Hepatocyte (in vitro differentiated cells): ENCODE measurements at regions not wholly inside any gene's neighbourhood (a gene's known extent, or its start where the extent isn't known, plus 50 kb on each side); places are given as distances from the start of the nearest gene placed in this dataset.

ENCODE experiments used
- DNase-seq: peaks from one replicate; pipeline ENCODE4 v3.0.0-alpha.2; 2016; ENCODE audit warnings: low spot score
- H2AFZ ChIP-seq: fragments of 200-600 bp; sonication (generic); 2 replicates; pipeline ENCODE4 v1.6.0; 2016; ENCODE audit warnings: antibody characterized with exemption, mild to moderate bottlenecking
- H3K27ac ChIP-seq: fragments of 200-600 bp; sonication (generic); 2 replicates; pipeline ENCODE4 v1.5.1; 2016; ENCODE audit warnings: mild to moderate bottlenecking
- H3K27me3 ChIP-seq: fragments of 200-600 bp; sonication (generic); 2 replicates; pipeline ENCODE4 v1.6.1; 2016
- H3K36me3 ChIP-seq: fragments of 200-600 bp; sonication (generic); replicated peaks from 2 replicates; pipeline ENCODE4 v1.5.1; 2016; ENCODE audit warnings: low read depth; ENCODE audit not compliant: insufficient read depth
- H3K4me1 ChIP-seq: fragments of 200-600 bp; sonication (generic); 2 replicates; pipeline ENCODE4 v1.5.1; 2016; ENCODE audit warnings: mild to moderate bottlenecking, moderate library complexity; ENCODE audit not compliant: insufficient read depth
- H3K4me2 ChIP-seq: fragments of 200-600 bp; sonication (generic); 2 replicates; pipeline ENCODE4 v1.6.0; 2016
- H3K4me3 ChIP-seq: fragments of 200-600 bp; sonication (generic); 2 replicates; pipeline ENCODE4 v1.5.1; 2016; ENCODE audit warnings: mild to moderate bottlenecking
- H3K79me2 ChIP-seq: fragments of 200-600 bp; sonication (generic); 2 replicates; pipeline ENCODE4 v1.6.0; 2017; ENCODE audit warnings: mild to moderate bottlenecking
- H3K9me2 ChIP-seq: fragments of 200-600 bp; sonication (generic); replicated peaks from 2 replicates; pipeline ENCODE4 v1.6.0; 2017; ENCODE audit warnings: mild to moderate bottlenecking; ENCODE audit not compliant: insufficient read depth
- H3K9me3 ChIP-seq: fragments of 200-600 bp; sonication (generic); 2 replicates; pipeline ENCODE4 v1.5.1; 2016; ENCODE audit warnings: low read depth, mild to moderate bottlenecking
- H4K20me1 ChIP-seq: fragments of 200-600 bp; sonication (generic); 2 replicates; pipeline ENCODE4 v1.6.0; 2016; ENCODE audit warnings: mild to moderate bottlenecking; ENCODE audit not compliant: insufficient read depth, poor library complexity, severe bottlenecking
- CTCF ChIP-seq: fragments of 200-600 bp; sonication (generic); IDR thresholded peaks from 2 replicates; pipeline ENCODE4 v1.5.1; 2016; ENCODE audit warnings: antibody characterized with exemption, mild to moderate bottlenecking; ENCODE audit not compliant: poor library complexity
- EZH2 ChIP-seq: fragments of 200-600 bp; sonication (generic); IDR thresholded peaks from 2 replicates; pipeline ENCODE4 v1.6.1; 2016; ENCODE audit warnings: antibody characterized with exemption, mild to moderate bottlenecking, borderline replicate concordance
- EZH2phosphoT487 ChIP-seq: fragments of 200-600 bp; sonication (generic); IDR thresholded peaks from one replicate; pipeline ENCODE4 v1.6.1; 2018; ENCODE audit warnings: antibody characterized with exemption, mild to moderate bottlenecking, low read depth, moderate library complexity; ENCODE audit not compliant: unreplicated experiment, severe bottlenecking
- WGBS: methylation state at CpG from one replicate; pipeline ENCODE4 v1.1.6; 2016; ENCODE audit warnings: low lambda C conversion rate; ENCODE audit errors: missing lambda C conversion rate; 5-methylcytosine and 5-hydroxymethylcytosine counted together

DNA sequence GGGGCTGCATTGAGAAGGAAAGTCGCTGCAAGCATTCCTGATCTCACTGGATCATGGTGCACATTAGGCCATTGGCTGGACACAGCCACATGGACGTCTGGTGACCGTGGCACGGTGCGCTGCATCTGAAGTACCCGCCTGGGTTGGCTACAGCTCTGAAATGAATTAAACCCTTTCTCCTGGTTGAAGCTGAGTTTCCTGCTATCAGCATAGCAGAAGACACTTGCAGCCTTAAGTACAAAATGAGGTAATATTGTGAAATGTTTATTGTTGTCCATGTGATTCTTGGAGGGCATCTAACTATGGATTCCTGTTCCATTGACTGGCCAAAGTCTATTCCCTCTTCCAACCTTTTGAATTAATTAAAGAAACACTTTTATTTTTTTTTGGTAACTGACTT is 89.8 kb upstream of the ADTRP start:
- DNase-seq = no peak
- H3K4me3 ChIP-seq = no peak overlapping the region
- H3K4me2 ChIP-seq = no peak overlapping the region
- WGBS = 98% methylated on average over 6 of the region's 6 CpGs
- no peak overlapping the region for H2AFZ ChIP-seq
- no peaks in the 10 kb centered on the region for H3K36me3 ChIP-seq
- no peak for TF ChIP-seq EZH2
- TF ChIP-seq CTCF = no peak
- H3K27me3 ChIP-seq = no peaks in the 10 kb centered on the region
- no peaks in the 10 kb centered on the region for H4K20me1 ChIP-seq
- no peaks in the 10 kb centered on the region for H3K79me2 ChIP-seq
- H3K4me1 ChIP-seq = no peaks in the 10 kb centered on the region
- no peaks in the 10 kb centered on the region for H3K9me3 ChIP-seq
- H3K27ac ChIP-seq = no peak overlapping the region
- H3K9me2 ChIP-seq = no peaks in the 10 kb centered on the region

- no peak overlapping the region for H3K27ac ChIP-seq
- TF ChIP-seq CTCF (no peak), EZH2 (no peak), EZH2phosphoT487 (no peak)
Observed at GRCh38 chr6:11865680-11866300, 87.2 kb upstream of the ADTRP start.

GRCh38 chr6:11858439-11858838 is 79.8 kb upstream of the ADTRP start:
- no peak for DNase-seq
- TF ChIP-seq EZH2phosphoT487 (no peak), CTCF (no peak), EZH2 (no peak)
- no peaks in the 10 kb centered on the region for H3K36me3 ChIP-seq
- no peaks in the 10 kb centered on the region for H3K79me2 ChIP-seq
- no peaks in the 10 kb centered on the region for H3K9me3 ChIP-seq
- H2AFZ ChIP-seq = no peak overlapping the region
- no peak overlapping the region for H3K4me2 ChIP-seq
- peaks cover 8% of the 10 kb centered on the region for H3K4me1 ChIP-seq
- H3K27me3 ChIP-seq = no peaks in the 10 kb centered on the region
- H3K4me3 ChIP-seq = no peak overlapping the region
- H3K27ac ChIP-seq = no peak overlapping the region
- H4K20me1 ChIP-seq = no peaks in the 10 kb centered on the region
- H3K9me2 ChIP-seq = no peaks in the 10 kb centered on the region

More at GRCh38 chr6:11865680-11866300, 87.2 kb upstream of the ADTRP start:
- Histone ChIP-seq H3K4me1 (no peaks in the 10 kb centered on the region), H3K36me3 (no peaks in the 10 kb centered on the region), H3K4me3 (no peak overlapping the region), H4K20me1 (no peaks in the 10 kb centered on the region), H2AFZ (no peak overlapping the region), H3K27me3 (no peaks in the 10 kb centered on the region), H3K9me2 (no peaks in the 10 kb centered on the region), H3K79me2 (no peaks in the 10 kb centered on the region), H3K4me2 (no peak overlapping the region), H3K9me3 (no peaks in the 10 kb centered on the region)
- 86% methylated on average over 8 of the region's 8 CpGs for WGBS
- peak; percentile 37 for DNase-seq

DNA sequence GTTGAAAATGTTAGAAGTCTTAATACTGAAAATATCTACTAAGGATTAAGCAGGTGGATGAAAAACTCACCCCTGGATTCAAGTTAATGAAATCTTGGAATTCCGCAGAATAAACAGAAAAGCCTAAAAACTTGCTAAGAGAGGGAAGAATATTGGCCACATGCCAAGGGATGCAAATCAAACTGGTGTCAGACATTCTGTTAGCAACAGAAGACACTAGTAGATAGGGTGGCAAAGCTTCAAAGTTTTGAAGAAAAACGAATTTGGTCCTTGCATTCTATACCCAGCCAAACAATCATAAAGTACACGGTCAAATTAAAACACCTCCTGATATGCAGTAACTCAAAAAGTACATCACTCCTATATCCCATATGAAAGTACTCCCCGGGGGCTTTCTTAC is 77.1 kb upstream of the ADTRP start:
- no peaks in the 10 kb centered on the region for H3K36me3 ChIP-seq
- H3K9me3 ChIP-seq = no peaks in the 10 kb centered on the region
- no peak overlapping the region for H3K4me2 ChIP-seq
- H3K4me3 ChIP-seq = no peak overlapping the region
- no peaks in the 10 kb centered on the region for H3K9me2 ChIP-seq
- no peak for DNase-seq
- H4K20me1 ChIP-seq = no peaks in the 10 kb centered on the region
- 87% methylated on average over 4 of the region's 4 CpGs for WGBS
- peaks cover 8% of the 10 kb centered on the region for H3K4me1 ChIP-seq
- H3K27ac ChIP-seq = no peak overlapping the region
- TF ChIP-seq EZH2phosphoT487 (no peak), CTCF (no peak), EZH2 (no peak)
- no peak overlapping the region for H2AFZ ChIP-seq
- no peaks in the 10 kb centered on the region for H3K79me2 ChIP-seq
- H3K27me3 ChIP-seq = no peaks in the 10 kb centered on the region
